Activated naive CD4-positive, alpha-beta T cell treated with anti-CD3 and anti-CD28 coated beads, Interleukin-2, amount 50 U/mL, for 24 hours (primary cell): ENCODE measurements at regions not wholly inside any gene's neighbourhood (a gene's known extent, or its start where the extent isn't known, plus 50 kb on each side); places are given as distances from the start of the nearest gene placed in this dataset.

Experiments
- H3K27ac Mint-ChIP-seq: one replicate; pipeline ENCODE4 v1.8.0; 2021; ENCODE audit warnings: mild to moderate bottlenecking, mixed read lengths
- H3K27me3 Mint-ChIP-seq: one replicate; pipeline ENCODE4 v1.8.0; 2021; ENCODE audit warnings: mixed read lengths
- H3K36me3 Mint-ChIP-seq: one replicate; pipeline ENCODE4 v1.8.0; 2021; ENCODE audit warnings: mixed read lengths
- H3K4me1 Mint-ChIP-seq: one replicate; pipeline ENCODE4 v1.8.0; 2021; ENCODE audit warnings: mixed read lengths
- H3K4me3 Mint-ChIP-seq: one replicate; pipeline ENCODE4 v1.8.0; 2021; ENCODE audit warnings: mild to moderate bottlenecking, mixed read lengths
- H3K9me3 Mint-ChIP-seq: one replicate; pipeline ENCODE4 v1.8.0; 2021; ENCODE audit warnings: mixed read lengths

GRCh38 chr2:75348307-75348706 lies 149.0 kb upstream of the TACR1 start:
- no peak overlapping the region for H3K27ac Mint-ChIP-seq
- no peaks in the 10 kb centered on the region for H3K4me1 Mint-ChIP-seq
- H3K9me3 Mint-ChIP-seq = peaks cover 10% of the 10 kb centered on the region
- H3K4me3 Mint-ChIP-seq = no peak overlapping the region
- H3K27me3 Mint-ChIP-seq = no peaks in the 10 kb centered on the region
- peaks cover 2% of the 10 kb centered on the region for H3K36me3 Mint-ChIP-seq

- H3K36me3 Mint-ChIP-seq = no peaks in the 10 kb centered on the region
- no peaks in the 10 kb centered on the region for H3K4me1 Mint-ChIP-seq
- no peaks in the 10 kb centered on the region for H3K27me3 Mint-ChIP-seq
- no peak overlapping the region for H3K4me3 Mint-ChIP-seq
- no peaks in the 10 kb centered on the region for H3K9me3 Mint-ChIP-seq
- H3K27ac Mint-ChIP-seq = no peak overlapping the region
Measured at GRCh38 chr2:75344146-75344545, 144.8 kb upstream of the TACR1 start.

GRCh38 chr2:75342504-75343175 lies 143.3 kb upstream of the TACR1 start:
- Mint-ChIP-seq H3K27ac (no peak overlapping the region), H3K9me3 (no peaks in the 10 kb centered on the region), H3K36me3 (no peaks in the 10 kb centered on the region), H3K4me1 (no peaks in the 10 kb centered on the region), H3K4me3 (no peak overlapping the region), H3K27me3 (no peaks in the 10 kb centered on the region)

- Mint-ChIP-seq H3K9me3 (no peaks in the 10 kb centered on the region), H3K27me3 (peaks cover 2% of the 10 kb centered on the region)
Measured at GRCh38 chr2:75340560-75340959, 141.2 kb upstream of the TACR1 start.

GRCh38 chr2:75338461-75338860 lies 139.1 kb upstream of the TACR1 start:
- no peak overlapping the region for H3K4me3 Mint-ChIP-seq
- H3K4me1 Mint-ChIP-seq = no peaks in the 10 kb centered on the region
- H3K9me3 Mint-ChIP-seq = no peaks in the 10 kb centered on the region

More at GRCh38 chr2:75340560-75340959, 141.2 kb upstream of the TACR1 start:
- no peak overlapping the region for H3K4me3 Mint-ChIP-seq
- no peaks in the 10 kb centered on the region for H3K4me1 Mint-ChIP-seq
- H3K36me3 Mint-ChIP-seq = no peaks in the 10 kb centered on the region
- H3K27ac Mint-ChIP-seq = no peak overlapping the region

GRCh38 chr2:75337619-75338018 lies 138.3 kb upstream of the TACR1 start:
- H3K27ac Mint-ChIP-seq = no peak overlapping the region
- H3K36me3 Mint-ChIP-seq = no peaks in the 10 kb centered on the region
- H3K27me3 Mint-ChIP-seq = peaks cover 2% of the 10 kb centered on the region
- no peak overlapping the region for H3K4me3 Mint-ChIP-seq
- no peaks in the 10 kb centered on the region for H3K9me3 Mint-ChIP-seq
- no peaks in the 10 kb centered on the region for H3K4me1 Mint-ChIP-seq

More at GRCh38 chr2:75338461-75338860, 139.1 kb upstream of the TACR1 start:
- Mint-ChIP-seq H3K27ac (no peak overlapping the region), H3K27me3 (peaks cover 2% of the 10 kb centered on the region), H3K36me3 (no peaks in the 10 kb centered on the region)

- Mint-ChIP-seq H3K27ac (no peak overlapping the region), H3K4me1 (no peaks in the 10 kb centered on the region), H3K36me3 (no peaks in the 10 kb centered on the region), H3K4me3 (no peak overlapping the region), H3K9me3 (no peaks in the 10 kb centered on the region), H3K27me3 (peaks cover 2% of the 10 kb centered on the region)
Measured at GRCh38 chr2:75337016-75337415, 137.7 kb upstream of the TACR1 start.

- no peak overlapping the region for H3K4me3 Mint-ChIP-seq
- peaks cover 2% of the 10 kb centered on the region for H3K27me3 Mint-ChIP-seq
- H3K36me3 Mint-ChIP-seq = no peaks in the 10 kb centered on the region
- no peak overlapping the region for H3K27ac Mint-ChIP-seq
- no peaks in the 10 kb centered on the region for H3K9me3 Mint-ChIP-seq
- no peaks in the 10 kb centered on the region for H3K4me1 Mint-ChIP-seq
Measured at GRCh38 chr2:75336451-75336850, 137.1 kb upstream of the TACR1 start.

- no peaks in the 10 kb centered on the region for H3K4me1 Mint-ChIP-seq
- peaks cover 2% of the 10 kb centered on the region for H3K27me3 Mint-ChIP-seq
- no peak overlapping the region for H3K4me3 Mint-ChIP-seq
- H3K36me3 Mint-ChIP-seq = peaks cover under 1% of the 10 kb centered on the region
- H3K27ac Mint-ChIP-seq = no peak overlapping the region
- H3K9me3 Mint-ChIP-seq = no peaks in the 10 kb centered on the region
Measured at GRCh38 chr2:75334076-75334475, 134.8 kb upstream of the TACR1 start.

GRCh38 chr2:75333646-75334045 lies 134.3 kb upstream of the TACR1 start:
- H3K4me3 Mint-ChIP-seq = no peak overlapping the region
- H3K9me3 Mint-ChIP-seq = no peaks in the 10 kb centered on the region
- H3K36me3 Mint-ChIP-seq = peaks cover 3% of the 10 kb centered on the region
- H3K4me1 Mint-ChIP-seq = no peaks in the 10 kb centered on the region
- no peak overlapping the region for H3K27ac Mint-ChIP-seq
- H3K27me3 Mint-ChIP-seq = peaks cover 2% of the 10 kb centered on the region

- Mint-ChIP-seq H3K4me3 (no peak overlapping the region), H3K36me3 (peaks cover 3% of the 10 kb centered on the region), H3K27me3 (peaks cover 5% of the 10 kb centered on the region), H3K4me1 (no peaks in the 10 kb centered on the region), H3K27ac (no peak overlapping the region), H3K9me3 (no peaks in the 10 kb centered on the region)
Measured at GRCh38 chr2:75328156-75328555, 128.8 kb upstream of the TACR1 start.

- Mint-ChIP-seq H3K4me3 (no peak overlapping the region), H3K27me3 (peaks cover 5% of the 10 kb centered on the region), H3K9me3 (no peaks in the 10 kb centered on the region), H3K36me3 (peaks cover 3% of the 10 kb centered on the region), H3K4me1 (no peaks in the 10 kb centered on the region), H3K27ac (no peak overlapping the region)
Measured at GRCh38 chr2:75327334-75327733, 128.0 kb upstream of the TACR1 start.

GRCh38 chr2:75326645-75327044 lies 127.3 kb upstream of the TACR1 start:
- no peaks in the 10 kb centered on the region for H3K9me3 Mint-ChIP-seq
- peaks cover 5% of the 10 kb centered on the region for H3K27me3 Mint-ChIP-seq
- H3K4me1 Mint-ChIP-seq = no peaks in the 10 kb centered on the region
- peaks cover 3% of the 10 kb centered on the region for H3K36me3 Mint-ChIP-seq
- no peak overlapping the region for H3K4me3 Mint-ChIP-seq
- no peak overlapping the region for H3K27ac Mint-ChIP-seq

- no peak overlapping the region for H3K27ac Mint-ChIP-seq
- no peaks in the 10 kb centered on the region for H3K4me1 Mint-ChIP-seq
- H3K27me3 Mint-ChIP-seq = peaks cover 5% of the 10 kb centered on the region
- no peak overlapping the region for H3K4me3 Mint-ChIP-seq
- H3K36me3 Mint-ChIP-seq = peaks cover 3% of the 10 kb centered on the region
- H3K9me3 Mint-ChIP-seq = no peaks in the 10 kb centered on the region
Measured at GRCh38 chr2:75325594-75325993, 126.3 kb upstream of the TACR1 start.

- Mint-ChIP-seq H3K4me1 (no peaks in the 10 kb centered on the region), H3K27me3 (peaks cover 7% of the 10 kb centered on the region), H3K4me3 (no peak overlapping the region), H3K36me3 (peaks cover 3% of the 10 kb centered on the region), H3K9me3 (no peaks in the 10 kb centered on the region), H3K27ac (no peak overlapping the region)
Measured at GRCh38 chr2:75324861-75325284, 125.6 kb upstream of the TACR1 start.

- no peak overlapping the region for H3K27ac Mint-ChIP-seq
- H3K9me3 Mint-ChIP-seq = no peaks in the 10 kb centered on the region
- no peaks in the 10 kb centered on the region for H3K4me1 Mint-ChIP-seq
- H3K27me3 Mint-ChIP-seq = peaks cover 7% of the 10 kb centered on the region
- H3K4me3 Mint-ChIP-seq = no peak overlapping the region
- H3K36me3 Mint-ChIP-seq = peaks cover 3% of the 10 kb centered on the region
Measured at GRCh38 chr2:75324141-75324540, 124.8 kb upstream of the TACR1 start.

GRCh38 chr2:75321599-75321922 lies 122.2 kb upstream of the TACR1 start:
- Mint-ChIP-seq H3K27ac (no peak overlapping the region), H3K4me1 (no peaks in the 10 kb centered on the region), H3K36me3 (no peaks in the 10 kb centered on the region), H3K4me3 (no peak overlapping the region), H3K27me3 (peaks cover 2% of the 10 kb centered on the region), H3K9me3 (no peaks in the 10 kb centered on the region)
